H7 (cell line): ENCODE measurements at regions not wholly inside any gene's neighbourhood (a gene's known extent, or its start where the extent isn't known, plus 50 kb on each side); places are given as distances from the start of the nearest gene placed in this dataset.
A peak's percentile ranks its signal among the peaks of the same experiment; 100 is the strongest.
"Not testable (repeated sequence)": the region's sequence is repeated elsewhere in the genome, so short reads cannot be mapped to it uniquely, and the experiment has no call there.

Source experiments
- DNase-seq: peaks from one replicate; pipeline ENCODE4 v3.0.0; 2012
- H3K27me3 ChIP-seq: 2 replicates; pipeline ENCODE4 v1.6.0; 2011; ENCODE audit warnings: mild to moderate bottlenecking, low read length; ENCODE audit not compliant: control insufficient read depth, insufficient read depth
- H3K36me3 ChIP-seq: replicated peaks from 2 replicates; pipeline ENCODE4 v1.5.1; 2011; ENCODE audit warnings: low read length; ENCODE audit not compliant: control insufficient read depth, insufficient read depth
- H3K4me3 ChIP-seq: 2 replicates; pipeline ENCODE4 v1.5.1; 2011; ENCODE audit warnings: low read depth, mild to moderate bottlenecking, control low read depth, low read length, moderate library complexity; ENCODE audit not compliant: insufficient read depth

DNA sequence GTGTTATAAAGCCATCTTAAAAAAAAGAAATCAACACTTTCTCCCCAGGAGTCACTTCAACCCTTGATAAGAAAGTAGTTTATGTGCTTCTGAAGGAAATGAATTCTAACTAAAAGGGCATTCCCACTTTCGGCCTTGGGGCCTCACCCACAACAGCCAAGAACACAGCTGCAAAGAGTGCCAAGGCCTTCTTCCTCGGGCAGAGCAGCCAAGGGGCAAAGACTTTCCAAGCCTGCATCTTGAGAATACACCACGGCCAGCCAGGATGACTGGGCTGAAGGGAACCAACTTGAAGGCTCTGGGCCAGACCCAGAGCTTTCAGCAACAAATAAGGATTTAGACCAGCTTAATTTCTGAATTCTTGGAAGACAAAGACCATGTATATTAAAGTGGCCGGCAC, 60.4 kb upstream of the FOXN3 start:
- no peaks in the 10 kb centered on the region; the same call in 1 of the 2 replicates for H3K36me3 ChIP-seq
- no peak for DNase-seq
- no peak overlapping the region for H3K4me3 ChIP-seq
- H3K27me3 ChIP-seq, result no peaks in the 10 kb centered on the region

DNA sequence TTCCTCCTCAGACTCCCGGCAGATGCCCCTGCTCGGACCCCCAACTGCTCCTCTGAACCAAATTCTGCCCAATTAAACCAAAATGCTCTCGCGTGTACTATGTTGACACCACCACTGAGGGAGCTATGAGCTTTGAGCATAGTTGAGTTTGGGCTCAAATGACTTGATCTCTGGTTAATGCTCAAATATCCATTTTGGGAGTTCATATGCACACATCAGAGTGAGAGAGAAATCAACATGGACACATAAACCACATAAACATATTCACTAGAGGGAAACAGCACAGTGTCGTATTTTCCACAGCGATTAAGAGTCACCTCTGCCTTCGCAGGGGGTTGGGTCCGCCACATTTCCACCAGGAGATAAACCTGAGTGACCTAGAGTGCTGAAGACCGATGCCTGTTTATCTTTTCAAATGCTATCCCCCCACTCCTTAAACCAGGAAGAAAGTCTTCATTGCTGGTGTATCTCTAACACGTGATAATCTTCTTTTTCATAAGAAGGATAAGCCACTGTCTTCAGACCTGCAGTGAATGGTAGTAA, 59.4 kb upstream of the FOXN3 start:
- no peak overlapping the region for H3K4me3 ChIP-seq
- no peaks in the 10 kb centered on the region for H3K27me3 ChIP-seq
- no peak for DNase-seq
- no peaks in the 10 kb centered on the region; the same call in 1 of the 2 replicates for H3K36me3 ChIP-seq

DNA sequence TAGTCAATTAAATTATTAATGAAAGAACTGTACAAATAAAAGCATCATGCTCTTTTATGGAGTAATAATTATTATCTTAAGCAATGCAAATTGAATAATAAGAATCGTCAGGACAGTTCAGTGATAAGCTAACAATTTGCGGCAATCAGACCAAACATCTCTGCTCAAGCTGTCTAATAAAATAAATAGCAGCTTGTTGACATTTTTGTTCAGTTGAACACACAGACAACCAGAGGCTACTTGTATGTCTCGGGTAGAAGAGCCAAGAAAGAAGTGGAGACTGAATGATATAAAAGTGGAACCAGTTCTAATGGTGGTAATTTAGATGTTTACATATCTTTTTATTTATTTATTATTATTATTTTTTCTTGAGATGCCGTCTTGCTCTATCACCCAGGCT, 57.4 kb upstream of the FOXN3 start:
- Histone ChIP-seq H3K36me3 (no peaks in the 10 kb centered on the region), H3K27me3 (no peaks in the 10 kb centered on the region), H3K4me3 (no peak overlapping the region)
- no peak for DNase-seq

DNA sequence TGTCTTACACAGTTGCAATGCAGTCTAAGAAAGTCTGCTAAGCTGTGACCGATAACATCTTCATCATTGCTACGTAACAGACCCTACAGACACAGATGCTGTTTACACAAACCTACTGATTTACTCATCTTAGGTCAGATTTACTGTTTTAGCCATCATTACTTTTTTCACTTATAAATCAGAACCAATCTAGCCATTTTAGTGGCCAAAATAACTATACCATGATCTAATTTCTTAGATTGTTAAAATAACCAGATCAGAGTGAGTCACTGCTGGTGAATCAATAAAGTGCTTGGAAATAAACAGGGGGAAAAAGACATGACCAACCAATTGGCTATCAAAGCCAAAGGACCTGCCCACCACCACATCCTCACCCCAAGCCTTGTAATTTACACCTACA, 57.0 kb upstream of the FOXN3 start:
- H3K27me3 ChIP-seq, result no peaks in the 10 kb centered on the region
- DNase-seq, result no peak
- no peak overlapping the region for H3K4me3 ChIP-seq
- H3K36me3 ChIP-seq, result no peaks in the 10 kb centered on the region

DNA sequence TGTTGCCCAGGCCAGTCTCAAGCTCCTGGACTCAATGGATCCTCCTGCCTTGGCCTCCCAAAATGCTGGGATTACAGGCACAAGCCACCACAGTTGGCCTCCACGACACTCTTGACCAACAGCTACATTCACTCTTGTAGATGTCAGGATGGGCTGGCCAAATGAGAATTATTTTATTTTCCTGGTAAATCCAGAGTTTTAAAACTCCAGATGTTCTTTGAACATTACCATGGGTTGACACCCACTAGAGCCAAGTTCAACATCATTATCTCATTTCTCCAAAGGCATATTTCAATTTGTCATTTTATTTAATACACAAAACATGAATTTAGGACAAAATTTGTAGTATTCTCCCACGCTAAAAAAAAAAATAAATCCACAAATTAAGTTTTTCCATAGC, 56.5 kb upstream of the FOXN3 start:
- no peaks in the 10 kb centered on the region for H3K27me3 ChIP-seq
- DNase-seq, result no peak
- no peaks in the 10 kb centered on the region for H3K36me3 ChIP-seq
- H3K4me3 ChIP-seq, result no peak overlapping the region

DNA sequence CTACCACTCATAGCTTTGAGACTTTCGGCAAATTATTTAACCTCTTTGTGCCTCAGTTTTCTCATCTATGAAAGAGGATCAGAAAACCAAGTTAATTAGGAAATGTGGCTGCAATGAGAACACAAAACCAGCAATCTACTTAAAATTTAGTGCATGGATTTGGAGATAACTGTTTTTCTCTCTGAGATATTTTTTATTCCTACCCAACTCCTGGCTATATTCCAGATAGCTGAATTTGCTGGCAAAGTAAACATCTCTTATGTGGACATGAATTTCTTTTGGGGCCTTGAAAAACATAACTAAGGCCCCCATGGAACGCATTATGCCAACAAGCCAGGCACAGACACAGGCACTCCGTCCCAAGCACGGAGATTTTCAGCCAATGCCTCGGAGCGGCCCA, 53.4 kb upstream of the FOXN3 start:
- H3K27me3 ChIP-seq, result no peaks in the 10 kb centered on the region
- no peak overlapping the region for H3K4me3 ChIP-seq
- H3K36me3 ChIP-seq, result no peaks in the 10 kb centered on the region; the same call in 1 of the 2 replicates
- DNase-seq, result no peak

GRCh38 chr14:89469210-89470198, 52.5 kb upstream of the FOXN3 start:
- H3K36me3 ChIP-seq, result no peaks in the 10 kb centered on the region; the same call in 1 of the 2 replicates
- no peaks in the 10 kb centered on the region for H3K27me3 ChIP-seq
- no peak overlapping the region for H3K4me3 ChIP-seq
- DNase-seq, result no peak

DNA sequence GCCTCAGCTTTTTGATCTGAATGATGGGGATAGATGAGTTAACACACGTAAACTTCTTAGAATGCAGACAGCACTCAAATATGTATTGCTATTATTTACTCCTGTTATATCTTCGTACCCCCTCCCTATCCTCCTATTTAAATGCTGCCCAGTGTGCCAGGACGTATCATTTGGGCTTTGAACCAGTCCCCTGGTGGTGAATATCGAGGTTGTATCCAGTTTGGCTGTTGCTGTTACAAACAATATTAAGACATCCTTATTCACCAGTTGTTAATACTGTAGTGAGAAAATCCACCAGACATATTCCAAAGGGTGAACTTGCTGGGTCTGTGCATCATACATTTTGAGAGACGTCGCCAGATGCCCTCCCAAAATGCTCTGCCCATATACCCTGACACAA, 51.5 kb upstream of the FOXN3 start:
- DNase-seq, result no peak
- no peak overlapping the region for H3K4me3 ChIP-seq
- H3K36me3 ChIP-seq, result no peaks in the 10 kb centered on the region; the same call in 1 of the 2 replicates
- H3K27me3 ChIP-seq, result no peaks in the 10 kb centered on the region

GRCh38 chr14:89468030-89468429, 51.0 kb upstream of the FOXN3 start:
- not testable (repeated sequence) for H3K4me3 ChIP-seq, DNase-seq, H3K27me3 ChIP-seq, H3K36me3 ChIP-seq

- Histone ChIP-seq H3K27me3 (no peaks in the 10 kb centered on the region), H3K36me3 (no peaks in the 10 kb centered on the region; the same call in 1 of the 2 replicates), H3K4me3 (no peak overlapping the region)
- peak; percentile 36 for DNase-seq
Observed at GRCh38 chr14:89466944-89467343, 49.9 kb upstream of the FOXN3 start.
